IMR-90 (cell line): ENCODE measurements at regions not wholly inside any gene's neighbourhood (a gene's known extent, or its start where the extent isn't known, plus 50 kb on each side); places are given as distances from the start of the nearest gene placed in this dataset.

Experiments used
- ATAC-seq: fragments of 200-7000 bp; cut with Tn5 transposase; 2 replicates; pipeline ENCODE4 v1.9.1; 2020; ENCODE audit warnings: low read depth, mild to moderate bottlenecking, moderate library complexity
- BruUV-seq: library from RNA; stranded (reverse); fragments of 400-500 nt; replicated peaks from 2 replicates; lab custom pipeline; 2021; lab: Mats Ljungman, UMichigan
- CTCF ChIA-PET: fragments of 300-600 bp; formaldehyde crosslinking; extraction: SDS; loops from one replicate; lab custom pipeline; 2021; ENCODE audit warnings: antibody characterized with exemption; lab: Yijun Ruan, JAX
- POLR2A ChIA-PET: fragments of 300-600 bp; sonication (Branson Sonifier 250); formaldehyde crosslinking; loops from one replicate; lab custom pipeline; 2022; ENCODE audit warnings: antibody characterized with exemption; ENCODE audit not compliant: unreplicated experiment; lab: Charles Lee
- DNase-seq: peaks from one replicate; pipeline ENCODE4 v3.0.0; 2013
- H2AFZ ChIP-seq: replicated peaks from 2 replicates; pipeline ENCODE3; 2013; ENCODE audit warnings: low read length, mild to moderate bottlenecking; ENCODE audit not compliant: poor library complexity
- H2AK5ac ChIP-seq: 2 replicates; pipeline ENCODE4 v1.6.1; 2013; ENCODE audit warnings: low read depth, low read length, inconsistent platforms
- H2AK9ac ChIP-seq: replicated peaks from 2 replicates; pipeline ENCODE3; 2013; ENCODE audit warnings: mild to moderate bottlenecking, low read depth, low read length, moderate library complexity; ENCODE audit not compliant: poor library complexity
- H2BK120ac ChIP-seq: 2 replicates; pipeline ENCODE4 v1.6.1; 2013; ENCODE audit warnings: low read depth, low read length, inconsistent platforms
- H2BK15ac ChIP-seq: 3 replicates; pipeline ENCODE4 v1.6.1; 2013; ENCODE audit warnings: low read depth, low read length, inconsistent platforms
- H2BK20ac ChIP-seq: 2 replicates; pipeline ENCODE4 v1.6.1; 2013; ENCODE audit warnings: low read depth, mild to moderate bottlenecking, inconsistent platforms, low read length, moderate library complexity
- H2BK5ac ChIP-seq: 2 replicates; pipeline ENCODE4 v1.6.1; 2013; ENCODE audit warnings: mild to moderate bottlenecking, low read depth, low read length, inconsistent platforms; ENCODE audit not compliant: poor library complexity, severe bottlenecking
- H3K14ac ChIP-seq: replicated peaks from 2 replicates; pipeline ENCODE4 v1.6.1; 2013; ENCODE audit warnings: low read depth, low read length, inconsistent platforms
- H3K18ac ChIP-seq: 2 replicates; pipeline ENCODE4 v1.6.1; 2013; ENCODE audit warnings: low read depth, low read length, control low read depth
- H3K23ac ChIP-seq: 2 replicates; pipeline ENCODE4 v1.6.1; 2013; ENCODE audit warnings: low read depth, low read length, inconsistent platforms
- H3K27ac ChIP-seq: 2 replicates; pipeline ENCODE4 v1.5.1; 2013; ENCODE audit warnings: mild to moderate bottlenecking, control low read depth, low read length; ENCODE audit not compliant: insufficient read depth
- H3K27me3 ChIP-seq: 2 replicates; pipeline ENCODE4 v1.6.1; 2013; ENCODE audit warnings: low read length; ENCODE audit not compliant: control insufficient read depth, insufficient read depth
- H3K36me3 ChIP-seq: 2 replicates; pipeline ENCODE4 v1.6.1; 2013; ENCODE audit warnings: low read length, mixed read lengths; ENCODE audit not compliant: control insufficient read depth, insufficient read depth
- H3K4ac ChIP-seq: 2 replicates; pipeline ENCODE4 v1.6.1; 2013; ENCODE audit warnings: low read depth, low read length, inconsistent platforms
- H3K4me1 ChIP-seq: 2 replicates; pipeline ENCODE4 v1.6.1; 2013; ENCODE audit warnings: low read length, mixed read lengths; ENCODE audit not compliant: control insufficient read depth, insufficient read depth
- H3K4me2 ChIP-seq: 2 replicates; pipeline ENCODE4 v1.6.1; 2013; ENCODE audit warnings: low read depth, mild to moderate bottlenecking, control low read depth, low read length, moderate library complexity
- H3K4me3 ChIP-seq: 2 replicates; pipeline ENCODE4 v1.5.1; 2013; ENCODE audit warnings: low read depth, mild to moderate bottlenecking, control low read depth, low read length, moderate library complexity; ENCODE audit not compliant: insufficient read depth
- H3K56ac ChIP-seq: 2 replicates; pipeline ENCODE4 v1.6.1; 2013; ENCODE audit warnings: low read length, inconsistent platforms; ENCODE audit not compliant: insufficient read depth; ENCODE audit errors: extremely low read depth
- H3K79me1 ChIP-seq, 2 experiments: 2 replicates each; pipeline ENCODE4 v1.6.1; 2013; ENCODE audit warnings: low read length in 2 of 2, inconsistent platforms in 1 of 2, low read depth in 1 of 2
- H3K9ac ChIP-seq: 2 replicates; pipeline ENCODE4 v1.6.1; 2013; ENCODE audit warnings: low read depth, low read length, control low read depth
- H3K9me1 ChIP-seq: 2 replicates; pipeline ENCODE4 v1.6.1; 2013; ENCODE audit warnings: low read length, inconsistent platforms; ENCODE audit not compliant: insufficient read depth
- H3K9me3 ChIP-seq: 2 replicates; pipeline ENCODE4 v1.6.1; 2013; ENCODE audit warnings: low read length; ENCODE audit not compliant: control insufficient read depth, insufficient read depth
- H4K20me1 ChIP-seq: 2 replicates; pipeline ENCODE4 v1.6.1; 2013; ENCODE audit warnings: low read length, inconsistent platforms; ENCODE audit not compliant: insufficient read depth
- H4K5ac ChIP-seq: 2 replicates; pipeline ENCODE4 v1.6.1; 2013; ENCODE audit warnings: mild to moderate bottlenecking, low read depth, low read length, control low read depth
- H4K8ac ChIP-seq, 2 experiments: 2 replicates each; pipeline ENCODE4 v1.6.1; 2013; ENCODE audit warnings: low read depth in 2 of 2, low read length in 2 of 2, control low read depth in 1 of 2, inconsistent platforms in 1 of 2
- H4K91ac ChIP-seq: 2 replicates; pipeline ENCODE4 v1.6.1; 2013; ENCODE audit warnings: low read depth, low read length, inconsistent platforms; ENCODE audit not compliant: insufficient read depth
- MAFK ChIP-seq: IDR thresholded peaks from 2 replicates; pipeline ENCODE4 v1.6.1; 2012; ENCODE audit warnings: low read depth, low read length, improper control_type of control experiment
- WGBS, 2 experiments: methylation state at CpG; one replicate each; pipeline versions ENCODE4 v1.1.5 to v1.1.7; 2013; ENCODE audit warnings: missing lambda C conversion rate in 2 of 2; ENCODE audit not compliant: insufficient read length in 1 of 2; ENCODE audit errors: extremely low coverage in 2 of 2; 5-methylcytosine and 5-hydroxymethylcytosine counted together
- dilution Hi-C: fragments of 300-500 bp; cut with HindIII; formaldehyde crosslinking; loops from one replicate; pipeline ENCODE4 v1.14.3; 2018; ENCODE audit warnings: low sequenced_read_pairs; ENCODE audit not compliant: unreplicated experiment
- in situ Hi-C: fragments of 300-500 bp; cut with MboI; formaldehyde crosslinking; loops from 3 replicates; pipeline ENCODE4 v1.14.3; 2019; ENCODE audit warnings: low sequenced_read_pairs, inconsistent platforms, mixed read lengths
- intact Hi-C: fragments of 100-400 bp; cut with micrococcal nuclease; formaldehyde crosslinking; loops from 2 replicates; pipeline ENCODE4 v1.10.0; 2022

DNA sequence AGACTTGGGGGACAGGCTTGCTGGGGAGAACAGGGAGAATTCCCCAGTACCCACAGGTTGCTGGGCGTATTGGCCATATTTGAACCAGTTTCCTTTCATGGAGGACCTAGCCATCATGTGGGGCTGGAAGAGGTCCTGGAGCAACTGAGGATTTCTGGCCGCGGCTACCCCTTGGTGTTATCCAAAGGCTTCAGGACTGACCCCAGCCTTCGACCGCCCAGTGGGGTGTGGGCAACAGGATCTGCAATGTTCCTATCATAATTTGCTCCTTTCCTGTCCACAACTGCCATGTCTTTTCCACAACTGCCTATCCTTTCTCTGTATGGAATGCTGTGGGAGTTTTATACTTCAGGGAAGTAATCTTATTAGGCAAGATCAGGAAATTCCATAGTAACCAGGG, 1053.6 kb upstream of the SLC39A10 start:
- no peaks in the 10 kb centered on the region for H3K79me1 ChIP-seq
- no TSS peak for BruUV-seq
- H4K5ac ChIP-seq: no peak overlapping the region
- H3K4ac ChIP-seq: no peak overlapping the region
- intact Hi-C loops: no loop called here
- no peak overlapping the region for H2AK5ac ChIP-seq
- H3K14ac ChIP-seq: no peak overlapping the region
- H4K8ac ChIP-seq: no peak overlapping the region
- H2AFZ ChIP-seq: no peak overlapping the region
- no peak for TF ChIP-seq MAFK
- H3K36me3 ChIP-seq: no peaks in the 10 kb centered on the region
- DNase-seq (no peak), ATAC-seq (no peak)
- POLR2A ChIA-PET: no interaction called here
- H3K9ac ChIP-seq: no peak overlapping the region
- H3K9me1 ChIP-seq: no peaks in the 10 kb centered on the region
- no peak overlapping the region for H4K91ac ChIP-seq
- H3K4me1 ChIP-seq: no peaks in the 10 kb centered on the region
- in situ Hi-C loops: no loop called here
- H2BK5ac ChIP-seq: no peak overlapping the region
- dilution Hi-C loops: no loop called here
- no peaks in the 10 kb centered on the region for H3K27me3 ChIP-seq
- H2AK9ac ChIP-seq: no peak overlapping the region
- H3K23ac ChIP-seq: no peak overlapping the region
- no peak overlapping the region for H2BK15ac ChIP-seq
- CTCF ChIA-PET: no interaction called here
- no peak overlapping the region for H2BK20ac ChIP-seq
- H3K18ac ChIP-seq: no peak overlapping the region
- H3K4me3 ChIP-seq: no peak overlapping the region
- H3K9me3 ChIP-seq: peaks cover 8% of the 10 kb centered on the region
- no peaks in the 10 kb centered on the region for H4K20me1 ChIP-seq
- WGBS, 2 experiments: no CpG with 5 or more reads among the region's 5 CpGs
- no peak overlapping the region for H3K56ac ChIP-seq
- H2BK120ac ChIP-seq: no peak overlapping the region
- no peak overlapping the region for H3K27ac ChIP-seq
- no peak overlapping the region for H3K4me2 ChIP-seq
